NAMALWA (cell line): ENCODE measurements at regions not wholly inside any gene's neighbourhood (a gene's known extent, or its start where the extent isn't known, plus 50 kb on each side); places are given as distances from the start of the nearest gene placed in this dataset.

ENCODE experiments used
- DNase-seq: peaks from one replicate; pipeline ENCODE4 v3.0.0-alpha.2; 2015; ENCODE audit warnings: low spot score

- DNase-seq = no peak
These were observed 410.1 kb downstream of the TBC1D32 start for GRCh38 chr6:120924214-120924613.

GRCh38 chr6:120918137-120918536, 416.1 kb downstream of the TBC1D32 start:
- peak; percentile 2 for DNase-seq

GRCh38 chr6:120916844-120917243, 417.4 kb downstream of the TBC1D32 start:
- DNase-seq = no peak

- no peak for DNase-seq
These were observed 420.8 kb downstream of the TBC1D32 start for GRCh38 chr6:120913486-120913885.

GRCh38 chr6:120908767-120909166, 425.5 kb downstream of the TBC1D32 start:
- no peak for DNase-seq

GRCh38 chr6:120903836-120904235, 430.4 kb downstream of the TBC1D32 start:
- DNase-seq = no peak

- DNase-seq = no peak
These were observed 434.3 kb downstream of the TBC1D32 start for GRCh38 chr6:120899932-120900331.

GRCh38 chr6:120894077-120894476, 440.2 kb downstream of the TBC1D32 start:
- no peak for DNase-seq

- no peak for DNase-seq
These were observed 457.3 kb downstream of the TBC1D32 start for GRCh38 chr6:120876931-120877330.

- DNase-seq = no peak
These were observed 457.9 kb downstream of the TBC1D32 start for GRCh38 chr6:120876424-120876823.

- peak; percentile 1 for DNase-seq
These were observed 458.4 kb downstream of the TBC1D32 start for GRCh38 chr6:120875900-120876299.

GRCh38 chr6:120874422-120874821, 459.9 kb downstream of the TBC1D32 start:
- no peak for DNase-seq

- no peak for DNase-seq
These were observed 461.0 kb downstream of the TBC1D32 start for GRCh38 chr6:120873125-120873865.

DNA sequence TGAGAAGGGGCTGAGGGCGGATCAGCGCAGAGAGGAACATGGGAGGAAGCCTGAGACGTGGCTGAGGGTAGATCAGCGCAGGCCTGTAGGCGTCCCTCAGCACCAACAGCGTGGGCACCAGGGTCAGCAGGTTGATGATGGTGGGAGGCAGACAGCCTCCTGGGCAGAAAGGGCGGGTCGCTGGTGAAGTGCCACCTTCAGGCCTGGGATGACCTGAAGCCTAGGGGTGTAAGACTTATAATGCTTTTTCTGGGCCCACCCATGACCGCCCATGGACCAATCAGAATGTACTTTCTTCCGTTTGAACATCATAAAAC, 462.1 kb downstream of the TBC1D32 start:
- DNase-seq = no peak

GRCh38 chr6:120871416-120872261, 462.6 kb downstream of the TBC1D32 start:
- no peak for DNase-seq

- DNase-seq = no peak
These were observed 464.9 kb downstream of the TBC1D32 start for GRCh38 chr6:120869397-120869796.

GRCh38 chr6:120857422-120857821, 476.9 kb downstream of the TBC1D32 start:
- no peak for DNase-seq

- DNase-seq = no peak
These were observed 479.7 kb downstream of the TBC1D32 start for GRCh38 chr6:120854583-120854982.

- DNase-seq = no peak
These were observed 480.8 kb downstream of the TBC1D32 start for GRCh38 chr6:120853489-120853888.

GRCh38 chr6:120852293-120852849, 481.9 kb downstream of the TBC1D32 start:
- no peak for DNase-seq

DNA sequence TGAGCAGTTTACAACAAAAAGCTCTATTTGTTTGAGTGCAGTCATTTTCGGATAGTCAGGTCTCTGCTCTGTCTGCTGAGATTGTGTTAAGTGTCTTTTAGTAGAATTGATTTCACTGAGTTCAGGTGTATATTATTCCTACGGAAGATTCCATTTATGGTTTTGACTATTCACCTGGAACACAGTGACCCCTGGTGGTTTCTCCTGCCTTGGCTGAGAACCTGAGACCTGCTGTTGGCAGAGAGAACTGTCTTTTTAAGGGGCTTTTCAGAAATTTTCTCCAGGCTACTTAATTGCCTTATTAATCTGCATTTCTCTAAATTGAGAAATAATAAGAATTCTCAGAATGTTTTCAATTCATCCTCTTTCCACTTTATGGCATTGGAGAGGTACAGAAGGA, 508.0 kb downstream of the TBC1D32 start:
- peak; percentile 46 for DNase-seq

DNA sequence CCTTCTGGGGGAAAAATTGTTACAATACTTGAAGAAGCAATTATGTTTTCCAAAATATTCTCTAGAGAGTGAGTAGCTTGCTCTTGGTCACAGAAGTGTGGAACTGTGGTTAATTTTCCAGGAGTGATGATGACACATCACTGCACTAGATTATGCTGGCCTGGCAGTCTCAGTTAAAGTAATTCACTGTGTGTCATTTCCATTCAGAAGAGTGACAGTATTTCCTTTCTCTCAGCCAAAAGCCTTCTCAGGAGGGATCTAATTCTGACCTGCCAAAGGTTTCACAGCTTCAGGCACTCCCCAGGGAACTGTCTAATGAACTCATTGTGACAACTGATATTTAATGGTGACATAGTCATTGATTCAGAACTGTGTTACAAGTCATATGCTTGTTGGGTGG, 517.5 kb downstream of the TBC1D32 start:
- no peak for DNase-seq

DNA sequence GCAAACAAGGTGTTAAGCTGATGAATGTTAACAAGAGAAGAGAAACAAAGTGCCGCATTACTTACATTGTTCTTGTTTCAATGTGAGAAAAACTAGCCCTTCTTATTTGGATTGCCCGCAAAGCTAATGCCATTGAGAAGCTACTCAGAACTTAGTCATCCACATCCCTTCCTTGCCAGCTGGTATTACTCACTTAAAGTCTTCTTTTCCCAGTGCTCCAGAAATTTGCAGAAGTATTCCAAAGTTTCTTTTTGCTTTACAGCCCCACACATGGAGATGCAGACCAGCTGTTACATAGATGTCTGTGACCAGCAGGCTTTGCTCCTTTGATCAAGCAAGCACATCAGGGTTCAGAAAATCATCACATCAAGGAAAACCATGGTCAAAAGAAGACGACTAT, 529.0 kb downstream of the TBC1D32 start:
- no peak for DNase-seq
